ENCODE measurements at regions not wholly inside any gene's neighbourhood (a gene's known extent, or its start where the extent isn't known, plus 50 kb on each side); places are given as distances from the start of the nearest gene placed in this dataset.

- no peak for DNase-seq (ENCODE audit: extremely low spot score, unreplicated experiment)
- H3K9me3 Mint-ChIP-seq, result peaks cover 6% of the 10 kb centered on the region
- H3K4me1 Mint-ChIP-seq (ENCODE audit: unreplicated experiment), result no peaks in the 10 kb centered on the region
- H3K27ac Mint-ChIP-seq, result no peak overlapping the region
- no peak overlapping the region for H3K4me3 Mint-ChIP-seq
- H3K36me3 Mint-ChIP-seq, result no peaks in the 10 kb centered on the region
- no peak for TF ChIP-seq CTCF (conservative IDR thresholded peaks at IDR 0.05)
- H3K27me3 Mint-ChIP-seq, result no peaks in the 10 kb centered on the region
These were observed 1045.5 kb upstream of the NXPH2 start for GRCh38 chr2:139825726-139826125.

- H3K27me3 Mint-ChIP-seq, result peaks cover 3% of the 10 kb centered on the region
- H3K36me3 Mint-ChIP-seq, result no peaks in the 10 kb centered on the region
- H3K4me3 Mint-ChIP-seq, result no peak overlapping the region
- no peak for DNase-seq (ENCODE audit: extremely low spot score, unreplicated experiment)
- no peaks in the 10 kb centered on the region for H3K4me1 Mint-ChIP-seq (ENCODE audit: unreplicated experiment)
- H3K9me3 Mint-ChIP-seq, result peaks cover 6% of the 10 kb centered on the region
- H3K27ac Mint-ChIP-seq, result no peak overlapping the region
- no peak for TF ChIP-seq CTCF (conservative IDR thresholded peaks at IDR 0.05)
These were observed 1039.1 kb upstream of the NXPH2 start for GRCh38 chr2:139819273-139819796.

GRCh38 chr2:139814458-139814857 lies 1034.3 kb upstream of the NXPH2 start:
- H3K36me3 Mint-ChIP-seq, result no peaks in the 10 kb centered on the region
- H3K4me1 Mint-ChIP-seq (ENCODE audit: unreplicated experiment), result peaks cover 5% of the 10 kb centered on the region
- H3K27ac Mint-ChIP-seq, result no peak overlapping the region
- H3K4me3 Mint-ChIP-seq, result no peak overlapping the region
- no peak for DNase-seq (ENCODE audit: extremely low spot score, unreplicated experiment)
- H3K27me3 Mint-ChIP-seq, result peaks cover 6% of the 10 kb centered on the region
- TF ChIP-seq CTCF (conservative IDR thresholded peaks at IDR 0.05), result no peak
- no peaks in the 10 kb centered on the region for H3K9me3 Mint-ChIP-seq

GRCh38 chr2:139813340-139813739 lies 1033.2 kb upstream of the NXPH2 start:
- no peaks in the 10 kb centered on the region for H3K9me3 Mint-ChIP-seq
- H3K27me3 Mint-ChIP-seq, result peaks cover 6% of the 10 kb centered on the region
- no peak for TF ChIP-seq CTCF (conservative IDR thresholded peaks at IDR 0.05)
- H3K4me1 Mint-ChIP-seq (ENCODE audit: unreplicated experiment), result peaks cover 5% of the 10 kb centered on the region
- no peak overlapping the region for H3K4me3 Mint-ChIP-seq
- H3K27ac Mint-ChIP-seq, result no peak overlapping the region
- no peaks in the 10 kb centered on the region for H3K36me3 Mint-ChIP-seq
- DNase-seq (ENCODE audit: extremely low spot score, unreplicated experiment), result no peak

- Mint-ChIP-seq H3K9me3 (no peaks in the 10 kb centered on the region), H3K36me3 (no peaks in the 10 kb centered on the region), H3K4me1 (ENCODE audit: unreplicated experiment) (no peaks in the 10 kb centered on the region), H3K27ac (no peak overlapping the region), H3K27me3 (peaks cover 19% of the 10 kb centered on the region), H3K4me3 (no peak overlapping the region)
- TF ChIP-seq CTCF (conservative IDR thresholded peaks at IDR 0.05), result no peak
- no peak for DNase-seq (ENCODE audit: extremely low spot score, unreplicated experiment)
These were observed 1025.3 kb upstream of the NXPH2 start for GRCh38 chr2:139805441-139805840.

- H3K4me1 Mint-ChIP-seq (ENCODE audit: unreplicated experiment), result peaks cover 4% of the 10 kb centered on the region
- H3K9me3 Mint-ChIP-seq, result no peaks in the 10 kb centered on the region
- no peak for TF ChIP-seq CTCF (conservative IDR thresholded peaks at IDR 0.05)
- peaks cover 22% of the 10 kb centered on the region for H3K27me3 Mint-ChIP-seq
- H3K4me3 Mint-ChIP-seq, result no peak overlapping the region
- H3K27ac Mint-ChIP-seq, result no peak overlapping the region
- DNase-seq (ENCODE audit: extremely low spot score, unreplicated experiment), result no peak
- no peaks in the 10 kb centered on the region for H3K36me3 Mint-ChIP-seq
These were observed 1018.2 kb upstream of the NXPH2 start for GRCh38 chr2:139798391-139798790.

All from type B pancreatic cell (in vitro differentiated cells).